DOHH2 (cell line): ENCODE measurements at regions not wholly inside any gene's neighbourhood (a gene's known extent, or its start where the extent isn't known, plus 50 kb on each side); places are given as distances from the start of the nearest gene placed in this dataset.

Experiments
- EZH2phosphoT487 ChIP-seq: fragments of 200-600 bp; sonication (generic); IDR thresholded peaks from 2 replicates; pipeline ENCODE4 v1.6.1; 2017; ENCODE audit warnings: borderline replicate concordance, mild to moderate bottlenecking, antibody characterized with exemption, low read length, moderate library complexity, mixed read lengths
- TF ChIP-seq, protein P1 (sequence below): fragments of 200-600 bp; sonication (generic); IDR thresholded peaks from one replicate; pipeline ENCODE4 v1.5.1; 2014; ENCODE audit warnings: antibody characterized with exemption, mild to moderate bottlenecking, low read depth, low read length; ENCODE audit not compliant: poor library complexity, severe bottlenecking

DNA sequence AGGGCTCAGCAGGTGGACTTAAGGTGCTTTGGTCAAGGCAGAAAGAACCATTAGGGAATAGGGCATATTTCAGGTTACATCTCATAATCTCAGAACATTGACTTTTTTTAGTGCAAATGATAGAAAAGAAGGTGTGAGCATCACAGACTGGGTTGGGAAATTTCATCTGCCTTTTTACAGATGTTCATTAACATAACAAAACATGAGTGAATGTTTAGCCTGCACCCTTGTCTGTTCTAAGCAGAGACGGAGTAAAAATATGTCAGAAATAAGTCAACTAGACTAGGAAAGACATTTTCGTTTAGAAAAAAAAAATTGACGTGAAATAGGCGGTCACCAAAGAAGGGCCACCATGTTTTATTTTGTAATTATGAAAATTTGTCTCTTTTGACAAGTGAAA is 127.5 kb upstream of the CDH13 start:
- TF ChIP-seq, protein P1, sequence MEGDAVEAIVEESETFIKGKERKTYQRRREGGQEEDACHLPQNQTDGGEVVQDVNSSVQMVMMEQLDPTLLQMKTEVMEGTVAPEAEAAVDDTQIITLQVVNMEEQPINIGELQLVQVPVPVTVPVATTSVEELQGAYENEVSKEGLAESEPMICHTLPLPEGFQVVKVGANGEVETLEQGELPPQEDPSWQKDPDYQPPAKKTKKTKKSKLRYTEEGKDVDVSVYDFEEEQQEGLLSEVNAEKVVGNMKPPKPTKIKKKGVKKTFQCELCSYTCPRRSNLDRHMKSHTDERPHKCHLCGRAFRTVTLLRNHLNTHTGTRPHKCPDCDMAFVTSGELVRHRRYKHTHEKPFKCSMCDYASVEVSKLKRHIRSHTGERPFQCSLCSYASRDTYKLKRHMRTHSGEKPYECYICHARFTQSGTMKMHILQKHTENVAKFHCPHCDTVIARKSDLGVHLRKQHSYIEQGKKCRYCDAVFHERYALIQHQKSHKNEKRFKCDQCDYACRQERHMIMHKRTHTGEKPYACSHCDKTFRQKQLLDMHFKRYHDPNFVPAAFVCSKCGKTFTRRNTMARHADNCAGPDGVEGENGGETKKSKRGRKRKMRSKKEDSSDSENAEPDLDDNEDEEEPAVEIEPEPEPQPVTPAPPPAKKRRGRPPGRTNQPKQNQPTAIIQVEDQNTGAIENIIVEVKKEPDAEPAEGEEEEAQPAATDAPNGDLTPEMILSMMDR = no peak
- no peak for TF ChIP-seq EZH2phosphoT487
